CD4-positive, alpha-beta T cell treated with Interleukin-21 for 1 hour (primary cell): ENCODE measurements at regions not wholly inside any gene's neighbourhood (a gene's known extent, or its start where the extent isn't known, plus 50 kb on each side); places are given as distances from the start of the nearest gene placed in this dataset.
A peak's percentile ranks its signal among the peaks of the same experiment; 100 is the strongest.
"Not testable (repeated sequence)": the region's sequence is repeated elsewhere in the genome, so short reads cannot be mapped to it uniquely, and the experiment has no call there.

ENCODE experiments used
- DNase-seq: peaks from one replicate; pipeline ENCODE4 v3.0.0-alpha.2; 2020

DNA sequence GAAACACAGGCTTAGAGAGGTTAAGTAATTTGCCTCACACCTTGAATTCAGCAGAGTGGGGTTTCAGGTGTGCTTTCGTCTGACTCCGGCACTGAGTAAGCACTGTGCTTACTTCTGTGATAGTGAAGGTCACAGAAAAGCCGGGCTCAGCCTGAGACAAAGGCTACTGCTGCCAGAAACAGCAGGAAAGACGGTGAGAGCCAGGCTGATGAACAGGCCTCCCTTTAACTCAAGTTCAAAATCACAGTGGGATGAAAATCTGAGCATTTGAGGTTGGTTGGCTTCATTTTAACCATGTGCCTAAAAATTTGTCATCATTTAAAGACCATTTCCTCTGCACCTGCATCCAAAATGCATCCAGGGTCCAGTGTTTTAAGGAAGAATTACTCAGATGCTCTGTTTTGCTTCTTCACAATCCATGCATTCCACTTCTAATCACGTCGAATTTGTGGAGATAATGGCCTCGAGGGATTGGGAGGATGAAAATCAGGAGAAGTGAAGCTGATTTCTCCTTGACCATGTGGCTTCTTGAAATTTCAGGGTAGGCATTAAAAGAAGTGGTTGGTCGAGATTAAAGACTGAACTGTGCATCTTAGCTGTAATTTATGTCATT is 121.2 kb upstream of the LNX1 start:
- no peak for DNase-seq

DNA sequence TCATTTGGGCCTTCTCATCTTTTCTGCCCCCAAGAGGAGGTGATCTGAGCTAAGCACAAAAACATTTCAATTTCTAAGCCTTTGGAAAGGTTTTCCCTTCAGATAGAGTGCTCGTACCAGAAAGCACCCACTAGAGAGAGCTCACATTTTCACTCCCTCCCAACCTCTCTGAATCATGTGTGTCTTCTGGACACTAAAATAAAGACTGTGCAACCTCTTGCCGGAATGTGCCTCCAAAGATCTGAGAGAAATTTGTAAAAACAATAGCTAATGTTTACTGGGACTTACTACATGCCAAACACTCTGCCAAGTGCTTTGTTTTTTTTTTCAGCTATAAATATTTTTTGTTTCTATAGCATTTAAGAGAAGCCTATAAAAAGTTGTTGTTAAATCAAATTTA is 120.6 kb upstream of the LNX1 start:
- no peak for DNase-seq

- DNase-seq: no peak
Observed at GRCh38 chr4:53709693-53710092, 118.4 kb upstream of the LNX1 start.

DNA sequence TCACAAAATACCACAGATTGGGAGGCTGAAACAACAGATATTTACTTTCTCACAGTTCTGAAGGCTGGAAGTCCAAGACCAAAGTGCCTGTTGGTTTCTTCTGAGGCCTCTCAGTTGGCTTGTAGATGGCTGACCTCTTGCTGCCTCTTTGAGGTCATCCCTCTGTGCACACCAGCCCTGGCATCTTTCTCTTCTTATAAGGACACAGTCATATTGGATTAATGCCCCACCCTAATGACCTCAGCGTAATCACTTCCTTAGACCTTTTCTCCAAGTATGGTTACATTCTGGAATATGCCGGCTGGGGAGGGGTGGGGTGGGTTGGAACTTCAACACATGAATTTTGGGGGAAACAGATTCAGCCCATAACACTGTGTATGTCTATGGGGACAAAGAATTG is 116.2 kb upstream of the LNX1 start:
- DNase-seq: no peak

DNA sequence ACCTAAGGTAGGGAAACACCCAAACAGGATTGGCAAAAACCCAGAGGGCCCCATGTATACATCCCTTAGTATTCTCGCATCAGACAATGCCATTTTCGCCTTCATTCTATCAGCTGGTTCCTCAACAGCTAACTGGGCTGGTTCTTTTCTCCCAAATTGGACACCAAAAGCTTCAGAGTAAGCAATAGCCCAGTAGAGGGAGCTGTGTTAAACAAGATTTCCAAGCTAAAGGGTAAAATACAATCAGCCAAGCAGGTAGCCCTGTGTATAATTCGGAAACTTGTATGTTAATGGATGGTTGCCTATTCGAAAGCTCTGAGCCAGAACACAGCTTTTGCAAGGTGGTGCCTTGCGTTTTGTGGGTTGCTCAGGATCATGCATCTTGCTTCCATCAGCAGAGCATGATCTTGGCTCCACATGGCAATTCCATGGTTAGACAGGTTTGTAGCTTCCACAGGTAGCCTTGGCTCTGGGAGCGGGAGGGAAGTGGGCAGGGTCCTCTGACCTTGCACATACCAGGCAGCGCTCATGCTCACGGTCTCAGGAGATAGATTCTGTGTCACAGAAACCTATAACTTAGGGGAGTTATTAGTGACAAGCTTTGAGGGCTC is 115.2 kb upstream of the LNX1 start:
- peak; percentile 10 for DNase-seq

- DNase-seq: no peak
Observed at GRCh38 chr4:53705972-53706371, 114.7 kb upstream of the LNX1 start.

DNA sequence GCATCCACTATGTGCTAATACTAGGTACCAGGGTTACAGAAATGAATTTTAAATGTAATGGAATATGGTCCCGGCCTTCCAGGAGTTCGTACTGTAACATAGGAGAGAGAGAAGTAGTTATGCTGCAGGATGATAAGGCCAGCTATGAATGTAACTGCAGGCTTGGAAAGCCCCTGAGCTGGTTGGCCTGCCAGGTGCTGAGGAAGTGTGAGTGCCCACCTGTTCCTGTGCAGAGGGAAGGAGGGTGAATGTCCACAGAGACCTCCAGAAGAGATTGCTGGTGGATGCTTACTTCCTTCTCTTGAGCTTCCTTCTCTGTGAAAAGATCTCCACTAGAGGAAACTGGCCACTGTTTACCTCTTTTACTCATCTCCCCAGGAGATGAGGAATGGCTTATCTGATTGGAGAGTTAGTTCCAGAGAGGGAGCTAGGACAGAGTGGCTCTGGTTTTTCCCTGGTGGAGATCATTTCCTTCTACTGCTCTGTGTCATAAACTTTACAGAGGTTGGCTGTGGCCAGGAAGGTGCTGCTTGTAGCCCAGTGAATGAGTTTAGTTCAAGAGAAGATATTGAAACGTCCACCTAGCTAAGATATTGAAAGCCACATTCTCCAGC is 114.0 kb upstream of the LNX1 start:
- DNase-seq: no peak

- no peak for DNase-seq
Observed at GRCh38 chr4:53704329-53704728, 113.0 kb upstream of the LNX1 start.

GRCh38 chr4:53703267-53703655 is 112.0 kb upstream of the LNX1 start:
- no peak for DNase-seq

GRCh38 chr4:53702334-53703266 is 111.3 kb upstream of the LNX1 start:
- DNase-seq: no peak

GRCh38 chr4:53701260-53701659 is 110.0 kb upstream of the LNX1 start:
- DNase-seq: not testable (repeated sequence)

GRCh38 chr4:53699310-53699709 is 108.0 kb upstream of the LNX1 start:
- DNase-seq: not testable (repeated sequence)

GRCh38 chr4:53697016-53697685 is 105.9 kb upstream of the LNX1 start:
- DNase-seq: no peak

GRCh38 chr4:53695540-53696463 is 104.5 kb upstream of the LNX1 start:
- DNase-seq: no peak

- no peak for DNase-seq
Observed at GRCh38 chr4:53694666-53695065, 103.4 kb upstream of the LNX1 start.

DNA sequence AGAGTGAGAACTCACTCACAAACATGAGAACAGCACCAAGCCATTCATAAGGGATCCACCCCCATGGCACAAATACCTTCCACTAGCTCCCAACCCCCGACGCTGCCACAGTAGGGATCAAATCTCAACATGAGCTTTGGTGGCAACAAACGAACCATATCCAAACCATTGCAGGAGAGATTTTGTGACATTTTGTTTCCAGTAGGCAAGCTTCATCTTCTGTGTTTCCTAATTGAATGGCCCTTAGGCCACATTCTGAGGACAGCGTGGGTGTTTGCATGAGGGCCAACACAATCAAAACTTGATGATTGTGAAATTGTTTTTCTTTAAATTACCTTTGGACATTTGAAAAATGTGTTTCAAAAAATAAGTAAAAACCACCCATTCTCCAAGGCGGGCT is 102.6 kb upstream of the LNX1 start:
- DNase-seq: no peak

DNA sequence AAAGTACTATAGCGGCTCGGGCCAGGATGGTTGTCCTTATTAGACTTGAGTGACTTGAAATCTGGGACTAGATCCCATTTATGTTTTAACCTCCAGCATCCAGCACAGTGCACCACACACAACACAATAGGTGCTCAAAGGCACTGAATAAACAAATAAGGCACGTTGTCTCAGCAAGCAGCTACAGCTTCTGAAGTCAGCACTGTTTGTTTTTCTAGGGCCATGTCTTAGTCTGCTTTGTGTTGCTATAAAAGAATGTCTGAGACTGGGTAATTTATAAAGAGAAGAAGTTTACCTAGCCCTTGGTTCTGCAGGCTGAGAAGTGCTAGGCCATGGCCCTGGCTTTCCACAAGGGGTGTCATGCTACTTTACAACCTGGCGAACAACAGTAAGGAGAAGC is 102.1 kb upstream of the LNX1 start:
- no peak for DNase-seq

DNA sequence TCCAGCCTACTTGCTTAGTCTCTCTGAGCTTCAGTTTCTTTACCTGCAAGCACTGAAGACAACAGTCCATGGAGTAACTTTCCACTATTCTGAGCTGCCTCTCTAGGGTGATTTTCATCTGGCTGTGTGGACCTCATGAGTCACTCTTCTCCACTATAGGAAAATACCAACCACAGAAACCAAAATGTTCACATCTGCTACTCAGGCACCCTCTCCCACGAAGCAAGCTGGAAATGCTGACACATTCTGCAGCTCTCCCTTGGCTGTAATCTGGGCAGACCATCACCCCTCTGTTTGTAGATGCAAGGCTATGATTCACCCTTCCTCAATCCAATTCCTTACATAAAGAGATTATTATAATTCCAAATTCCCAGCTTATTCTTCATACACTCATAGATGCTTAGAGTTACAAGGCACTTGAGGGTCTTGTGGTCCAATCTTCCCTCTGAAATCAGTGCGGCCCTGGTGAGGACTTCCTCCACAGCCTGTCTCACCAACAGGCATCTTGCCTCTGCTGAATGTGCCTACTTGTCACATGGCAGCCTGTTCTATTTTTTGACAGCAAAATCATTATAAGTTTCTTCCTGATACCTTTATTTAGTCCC is 97.0 kb upstream of the LNX1 start:
- no peak for DNase-seq

DNA sequence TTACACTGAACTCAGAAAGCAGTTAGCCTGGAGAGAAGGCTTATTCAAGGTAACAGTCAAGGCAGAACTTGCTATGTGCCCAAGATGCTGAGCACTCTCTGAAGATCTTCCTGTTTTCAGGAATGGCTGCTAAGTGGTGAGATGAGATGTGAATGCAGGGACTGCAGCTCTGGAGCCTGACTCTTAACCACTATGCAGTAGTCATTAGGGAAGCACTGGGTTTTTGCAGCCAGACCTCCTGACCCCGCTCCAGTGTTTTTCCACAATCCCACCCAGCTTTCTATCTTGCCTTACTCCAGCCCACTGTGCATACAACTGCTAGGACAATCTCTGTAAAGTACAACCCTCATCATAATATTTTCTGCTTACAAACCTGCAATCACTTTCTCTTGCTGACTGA is 95.2 kb upstream of the LNX1 start:
- no peak for DNase-seq

- no peak for DNase-seq
Observed at GRCh38 chr4:53684136-53685130, 93.1 kb upstream of the LNX1 start.
